Panc1 (cell line): ENCODE measurements at regions not wholly inside any gene's neighbourhood (a gene's known extent, or its start where the extent isn't known, plus 50 kb on each side); places are given as distances from the start of the nearest gene placed in this dataset.

Source experiments
- ATAC-seq: fragments of 200-7000 bp; cut with Tn5 transposase; 2 replicates; pipeline ENCODE4 v1.9.1; 2020; ENCODE audit warnings: mild to moderate bottlenecking, moderate library complexity
- BruUV-seq: library from RNA; stranded (reverse); fragments of 400-500 nt; replicated peaks from 2 replicates; lab custom pipeline; 2021; lab: Mats Ljungman, UMichigan
- CTCF ChIA-PET: fragments of 300-600 bp; sonication (Branson Sonifier 250); formaldehyde crosslinking; loops from one replicate; lab custom pipeline; 2022; ENCODE audit warnings: antibody characterized with exemption; lab: Charles Lee
- POLR2A ChIA-PET: fragments of 300-600 bp; sonication (Branson Sonifier 250); formaldehyde crosslinking; loops from one replicate; lab custom pipeline; 2022; ENCODE audit warnings: antibody characterized with exemption; lab: Charles Lee
- DNase-seq: peaks from one replicate; pipeline ENCODE4 v3.0.0-alpha.2; 2010; ENCODE audit warnings: low read depth, low spot score
- H3K27ac ChIP-seq: 2 replicates; pipeline ENCODE4 v1.5.1; 2011; ENCODE audit warnings: mild to moderate bottlenecking, low read length, inconsistent platforms
- H3K27me3 ChIP-seq: fragments of 200-500 bp; sonication (Bioruptor generic); 2 replicates; pipeline ENCODE4 v1.6.0; 2014; ENCODE audit warnings: low read length, inconsistent platforms; ENCODE audit not compliant: control insufficient read depth, insufficient read depth
- H3K36me3 ChIP-seq: fragments of 200-500 bp; sonication (Bioruptor generic); 2 replicates; pipeline ENCODE4 v1.5.1; 2014; ENCODE audit warnings: inconsistent platforms, mild to moderate bottlenecking, low read length, moderate library complexity; ENCODE audit not compliant: control insufficient read depth, insufficient read depth
- H3K4me1 ChIP-seq: 2 replicates; pipeline ENCODE4 v1.5.1; 2011; ENCODE audit warnings: inconsistent platforms, mild to moderate bottlenecking, low read length, moderate library complexity; ENCODE audit not compliant: control insufficient read depth, insufficient read depth
- H3K4me3 ChIP-seq, 2 experiments: 2 replicates each; pipeline ENCODE4 v1.5.1; 2011 to 2012; ENCODE audit warnings: low read depth in 2 of 2, low read length in 2 of 2, mild to moderate bottlenecking in 2 of 2, inconsistent platforms in 1 of 2, moderate library complexity in 1 of 2
- H3K9me3 ChIP-seq: fragments of 200-500 bp; sonication (Bioruptor generic); 2 replicates; pipeline ENCODE4 v1.5.1; 2014; ENCODE audit warnings: low read depth, mild to moderate bottlenecking, inconsistent platforms, low read length, moderate library complexity; ENCODE audit not compliant: control insufficient read depth, insufficient read depth
- CTCF ChIP-seq: fragments of 450-650 bp; IDR thresholded peaks from 2 replicates; pipeline ENCODE4 v1.5.1; 2017; ENCODE audit warnings: mild to moderate bottlenecking
- POLR2AphosphoS5 ChIP-seq: IDR thresholded peaks from 2 replicates; pipeline ENCODE4 v1.6.1; 2012; ENCODE audit warnings: mild to moderate bottlenecking, low read depth, low read length, moderate library complexity
- REST ChIP-seq, 2 experiments: IDR thresholded peaks; 2 replicates each; pipeline ENCODE4 v1.6.1; 2011 to 2012; ENCODE audit warnings: low read depth in 2 of 2, control low read depth in 1 of 2, low read length in 1 of 2, mild to moderate bottlenecking in 1 of 2, moderate library complexity in 1 of 2; ENCODE audit not compliant: insufficient read depth in 1 of 2
- SIN3A ChIP-seq: IDR thresholded peaks from 2 replicates; pipeline ENCODE4 v1.6.1; 2012; ENCODE audit warnings: low read depth, mild to moderate bottlenecking, low read length, moderate library complexity, borderline replicate concordance; ENCODE audit not compliant: insufficient read depth
- TCF7L2 ChIP-seq: IDR thresholded peaks from 2 replicates; pipeline ENCODE4 v1.6.1; 2011; ENCODE audit warnings: mild to moderate bottlenecking, low read depth, low read length, inconsistent platforms
- in situ Hi-C: cut with HindIII; loops from 2 replicates; pipeline ENCODE4 v1.10.0; 2016; ENCODE audit warnings: low sequenced_read_pairs, low pct_unique_long_range_greater_than_20kb
- intact Hi-C: fragments of 100-400 bp; cut with micrococcal nuclease; formaldehyde crosslinking; loops from one replicate; pipeline ENCODE4 v1.10.0; 2022; ENCODE audit not compliant: unreplicated experiment

GRCh38 chr9:89659891-89660685 is 55.3 kb downstream of the GADD45G start:
- CTCF ChIA-PET = no interaction called here
- Histone ChIP-seq H3K4me3 (no peak overlapping the region), H3K9me3 (no peaks in the 10 kb centered on the region), H3K27me3 (no peaks in the 10 kb centered on the region), H3K27ac (no peak overlapping the region), H3K36me3 (no peaks in the 10 kb centered on the region), H3K4me1 (no peaks in the 10 kb centered on the region)
- POLR2A ChIA-PET = no interaction called here
- intact Hi-C loops = no loop called here
- in situ Hi-C loops = no loop called here
- DNase-seq (no peak), ATAC-seq (no peak)
- TF ChIP-seq TCF7L2 (no peak), REST (IDR thresholded peaks at IDR 0.05; ENCODE audit: insufficient read depth in 1 of 2, low read depth in 2 of 2, low read length in 1 of 2) (no peak), POLR2AphosphoS5 (no peak), SIN3A (no peak), CTCF (no peak)
- BruUV-seq = no TSS peak

DNA sequence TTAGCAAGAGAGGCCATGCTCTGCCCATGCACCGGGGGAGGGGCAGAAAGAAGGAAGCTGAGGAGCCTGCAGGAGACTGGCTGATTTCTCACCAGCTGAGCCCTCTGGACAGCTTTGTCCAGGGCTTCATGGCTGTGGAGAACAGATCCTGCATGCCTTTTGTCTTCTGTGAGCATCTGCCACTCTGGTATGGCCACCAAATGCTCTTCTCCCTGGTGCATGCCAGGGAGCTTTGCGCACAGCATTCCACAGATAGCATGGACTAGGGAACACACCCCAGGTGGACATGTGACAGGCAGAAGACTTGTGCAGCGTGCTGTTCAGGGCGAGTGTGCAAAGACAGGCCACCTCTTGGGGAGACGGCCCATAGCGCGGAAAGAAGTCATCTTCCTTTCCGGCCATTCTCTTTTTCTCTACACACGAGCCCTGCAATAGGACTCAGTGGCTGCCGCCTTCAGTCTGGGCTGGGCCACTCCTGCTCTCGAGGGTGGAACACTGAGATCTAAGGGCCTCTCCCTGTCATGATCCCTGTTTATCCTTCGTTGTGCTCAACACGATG is 56.7 kb downstream of the GADD45G start:
- no TSS peak for BruUV-seq
- in situ Hi-C loops (no loop called here), intact Hi-C loops (no loop called here)
- Histone ChIP-seq H3K27me3 (no peaks in the 10 kb centered on the region), H3K9me3 (no peaks in the 10 kb centered on the region), H3K4me1 (no peaks in the 10 kb centered on the region), H3K27ac (no peak overlapping the region), H3K36me3 (no peaks in the 10 kb centered on the region), H3K4me3 (no peak overlapping the region)
- CTCF ChIA-PET = no interaction called here
- POLR2A ChIA-PET = no interaction called here
- ATAC-seq (no peak), DNase-seq (no peak)
- TF ChIP-seq TCF7L2 = no peak
- TF ChIP-seq REST (IDR thresholded peaks at IDR 0.05; ENCODE audit: insufficient read depth in 1 of 2, low read depth in 2 of 2, low read length in 1 of 2) = no peak
- TF ChIP-seq POLR2AphosphoS5 = no peak
- TF ChIP-seq CTCF = no peak
- no peak for TF ChIP-seq SIN3A
